Naive thymus-derived CD4-positive, alpha-beta T cell (primary cell): ENCODE measurements at regions not wholly inside any gene's neighbourhood (a gene's known extent, or its start where the extent isn't known, plus 50 kb on each side); places are given as distances from the start of the nearest gene placed in this dataset.
"Not testable (repeated sequence)": the region's sequence is repeated elsewhere in the genome, so short reads cannot be mapped to it uniquely, and the experiment has no call there.

ENCODE experiments used
- ATAC-seq: fragments of 150-1000 bp; cut with Tn5 transposase; 2 replicates; pipeline ENCODE4 v1.10.0; 2021; ENCODE audit warnings: mild to moderate bottlenecking, moderate library complexity
- CTCF ChIA-PET: fragments of 350-600 bp; sonication (Branson Sonifier 250); formaldehyde crosslinking; loops from one replicate; lab custom pipeline; 2021; ENCODE audit warnings: antibody characterized with exemption; lab: Charles Lee
- POLR2A ChIA-PET: fragments of 350-600 bp; sonication (Branson Sonifier 250); formaldehyde crosslinking; loops from one replicate; lab custom pipeline; 2021; ENCODE audit warnings: antibody characterized with exemption, inconsistent platforms; lab: Charles Lee
- DNase-seq, 9 donors: peaks; one replicate each; pipeline versions ENCODE4 v3.0.0 to v3.0.0-alpha.2; 2020 to 2022; ENCODE audit warnings: mixed read lengths in 1 of 9
- H3K27ac ChIP-seq: one replicate; pipeline ENCODE4 v1.7.0; 2013; ENCODE audit warnings: mild to moderate bottlenecking, low read depth, low read length, moderate library complexity
- H3K27me3 ChIP-seq, 2 donors: one replicate each; pipeline ENCODE4 v1.7.0; 2013; ENCODE audit warnings: low read length in 2 of 2, mild to moderate bottlenecking in 2 of 2, moderate library complexity in 2 of 2; ENCODE audit not compliant: control insufficient read depth in 2 of 2, insufficient read depth in 2 of 2
- H3K36me3 ChIP-seq, 3 experiments: 1 replicate in 2 of 3; 2 replicates in 1 of 3; pipeline ENCODE4 v1.7.0; 2013; ENCODE audit warnings: low read length in 3 of 3, mild to moderate bottlenecking in 3 of 3, moderate library complexity in 1 of 3; ENCODE audit not compliant: insufficient read depth in 3 of 3, control insufficient read depth in 2 of 3
- H3K4me1 ChIP-seq, 2 donors: one replicate each; pipeline ENCODE4 v1.7.0; 2013; ENCODE audit warnings: low read length in 2 of 2, mild to moderate bottlenecking in 2 of 2, moderate library complexity in 1 of 2; ENCODE audit not compliant: control insufficient read depth in 2 of 2, insufficient read depth in 2 of 2
- H3K4me3 ChIP-seq: 2 replicates; pipeline ENCODE4 v1.7.0; 2013; ENCODE audit warnings: mild to moderate bottlenecking, low read length
- H3K9me3 ChIP-seq, 3 experiments: 1 replicate in 2 of 3; 2 replicates in 1 of 3; pipeline ENCODE4 v1.7.0; 2013; ENCODE audit warnings: low read length in 3 of 3; ENCODE audit not compliant: control insufficient read depth in 2 of 3
- H3K27ac Mint-ChIP-seq, 9 donors: one replicate each; pipeline ENCODE4 v1.8.0; 2020 to 2022; ENCODE audit warnings: mixed read lengths in 9 of 9, mild to moderate bottlenecking in 8 of 9, moderate library complexity in 5 of 9, inconsistent platforms in 2 of 9
- H3K27me3 Mint-ChIP-seq, 5 donors: one replicate each; pipeline ENCODE4 v1.8.0; 2021 to 2022; ENCODE audit warnings: mixed read lengths in 5 of 5, mild to moderate bottlenecking in 1 of 5
- H3K36me3 Mint-ChIP-seq, 5 donors: one replicate each; pipeline ENCODE4 v1.8.0; 2020 to 2022; ENCODE audit warnings: mixed read lengths in 5 of 5, mild to moderate bottlenecking in 3 of 5, inconsistent platforms in 1 of 5
- H3K4me1 Mint-ChIP-seq, 7 donors: one replicate each; pipeline ENCODE4 v1.8.0; 2020 to 2022; ENCODE audit warnings: mixed read lengths in 7 of 7, mild to moderate bottlenecking in 3 of 7, inconsistent platforms in 1 of 7
- H3K4me3 Mint-ChIP-seq, 10 donors: one replicate each; pipeline ENCODE4 v1.8.0; 2020 to 2022; ENCODE audit warnings: mild to moderate bottlenecking in 10 of 10, mixed read lengths in 10 of 10, moderate library complexity in 6 of 10, inconsistent platforms in 2 of 10
- H3K9me3 Mint-ChIP-seq, 11 donors: one replicate each; pipeline ENCODE4 v1.8.0; 2020 to 2022; ENCODE audit warnings: mixed read lengths in 11 of 11, mild to moderate bottlenecking in 4 of 11, inconsistent platforms in 1 of 11, moderate library complexity in 1 of 11
- intact Hi-C, 2 donors: fragments of 100-400 bp; cut with micrococcal nuclease; formaldehyde crosslinking; loops; one replicate each; pipeline ENCODE4 v1.15.1; 2023

GRCh38 chr14:105917136-105917932 is 391.0 kb downstream of the TMEM121 start:
- not testable (repeated sequence) for H3K27ac Mint-ChIP-seq, ATAC-seq

GRCh38 chr14:105917933-105918436 is 391.6 kb downstream of the TMEM121 start:
- ATAC-seq, result peak; percentile 18
- intact Hi-C loops, result loop anchor here in 1 of 2 donors (1.0 kb wide), 1 partner anchor 12 kb away; no protein-coding TSS in a partner anchor
- Mint-ChIP-seq H3K4me3 (no peak overlapping the region), H3K4me1 (no peaks in the 10 kb centered on the region), H3K27ac (no peak overlapping the region), H3K9me3 (peaks cover 0 to 33% (median 5%) of the 10 kb centered on the region in 11 donors), H3K27me3 (peaks cover 0 to 13% (median 4%) of the 10 kb centered on the region in 5 donors), H3K36me3 (peaks cover 0 to 16% (median 4%) of the 10 kb centered on the region in 5 donors)
- H3K4me1 ChIP-seq, result no peaks in the 10 kb centered on the region
- H3K27me3 ChIP-seq, result no peaks in the 10 kb centered on the region
- no peak for DNase-seq
- H3K27ac ChIP-seq, result no peak overlapping the region
- no peaks in the 10 kb centered on the region for H3K36me3 ChIP-seq
- ChIA-PET CTCF (no interaction called here), POLR2A (no interaction called here)
- no peaks in the 10 kb centered on the region for H3K9me3 ChIP-seq
- no peak overlapping the region for H3K4me3 ChIP-seq

More at GRCh38 chr14:105917136-105917932, 391.0 kb downstream of the TMEM121 start:
- H3K4me1 ChIP-seq, H3K27ac ChIP-seq, DNase-seq, H3K36me3 ChIP-seq, H3K27me3 ChIP-seq, H3K4me3 ChIP-seq, CTCF ChIA-PET, H3K4me3 Mint-ChIP-seq, H3K4me1 Mint-ChIP-seq, H3K9me3 ChIP-seq, intact Hi-C loops, POLR2A ChIA-PET: not testable (repeated sequence)
- Mint-ChIP-seq H3K9me3 (peaks cover 0 to 27% (median 5%) of the 10 kb centered on the region in 11 donors), H3K27me3 (peaks cover 0 to 18% (median 4%) of the 10 kb centered on the region in 5 donors), H3K36me3 (peaks cover 0 to 16% (median 4%) of the 10 kb centered on the region in 5 donors)

- no peak overlapping the region for H3K4me3 Mint-ChIP-seq
- peak; percentile 5 for ATAC-seq
- H3K9me3 ChIP-seq, result no peaks in the 10 kb centered on the region
- H3K36me3 Mint-ChIP-seq, result peaks cover 0 to 16% (median 4%) of the 10 kb centered on the region in 5 donors
- no peaks in the 10 kb centered on the region for H3K27me3 ChIP-seq
- no peak overlapping the region for H3K27ac Mint-ChIP-seq
- H3K4me3 ChIP-seq, result no peak overlapping the region
- ChIA-PET POLR2A (no interaction called here), CTCF (no interaction called here)
- H3K27me3 Mint-ChIP-seq, result peaks cover 0 to 10% (median 4%) of the 10 kb centered on the region in 5 donors
- H3K27ac ChIP-seq, result no peak overlapping the region
- DNase-seq, result no peak
- H3K9me3 Mint-ChIP-seq, result peaks cover 0 to 36% (median 5%) of the 10 kb centered on the region in 11 donors
- intact Hi-C loops, result loop anchor here in 1 of 2 donors (1.0 kb wide), 1 partner anchor 12 kb away; no protein-coding TSS in a partner anchor
- no peaks in the 10 kb centered on the region for H3K36me3 ChIP-seq
- no peaks in the 10 kb centered on the region for H3K4me1 Mint-ChIP-seq
- H3K4me1 ChIP-seq, result no peaks in the 10 kb centered on the region
Observed at GRCh38 chr14:105918496-105919262, 392.3 kb downstream of the TMEM121 start.

GRCh38 chr14:105919458-105920150 is 393.2 kb downstream of the TMEM121 start:
- H3K9me3 Mint-ChIP-seq, result peaks cover 0 to 43% (median 9%) of the 10 kb centered on the region in 11 donors
- H3K4me3 ChIP-seq, result no peak overlapping the region
- ChIA-PET POLR2A (no interaction called here), CTCF (no interaction called here)
- no peak overlapping the region for H3K27ac ChIP-seq
- DNase-seq (no peak), ATAC-seq (no peak)
- no peaks in the 10 kb centered on the region for H3K9me3 ChIP-seq
- no peaks in the 10 kb centered on the region for H3K4me1 ChIP-seq
- no peaks in the 10 kb centered on the region for H3K36me3 ChIP-seq
- H3K36me3 Mint-ChIP-seq, result peaks cover 0 to 20% (median 4%) of the 10 kb centered on the region in 5 donors
- H3K27me3 ChIP-seq, result no peaks in the 10 kb centered on the region
- intact Hi-C loops, result no loop called here
- peaks cover 4 to 10% (median 4%) of the 10 kb centered on the region in 5 donors for H3K27me3 Mint-ChIP-seq
- H3K4me3 Mint-ChIP-seq, result no peak overlapping the region
- no peak overlapping the region for H3K27ac Mint-ChIP-seq
- H3K4me1 Mint-ChIP-seq, result no peaks in the 10 kb centered on the region

- CTCF ChIA-PET, H3K27ac ChIP-seq, H3K27ac Mint-ChIP-seq, H3K4me3 Mint-ChIP-seq, H3K4me3 ChIP-seq, H3K36me3 ChIP-seq, H3K4me1 Mint-ChIP-seq, DNase-seq, ATAC-seq, POLR2A ChIA-PET, intact Hi-C loops, H3K27me3 ChIP-seq, H3K9me3 ChIP-seq, H3K4me1 ChIP-seq: not testable (repeated sequence)
- H3K27me3 Mint-ChIP-seq, result peaks cover 4 to 16% (median 6%) of the 10 kb centered on the region in 5 donors
- peaks cover 0 to 39% (median 9%) of the 10 kb centered on the region in 11 donors for H3K9me3 Mint-ChIP-seq
- H3K36me3 Mint-ChIP-seq, result peaks cover 0 to 19% (median 4%) of the 10 kb centered on the region in 5 donors
Observed at GRCh38 chr14:105920151-105920700, 393.8 kb downstream of the TMEM121 start.
